ENCODE measurements at regions not wholly inside any gene's neighbourhood (a gene's known extent, or its start where the extent isn't known, plus 50 kb on each side); places are given as distances from the start of the nearest gene placed in this dataset.
"Not testable (repeated sequence)": the region's sequence is repeated elsewhere in the genome, so short reads cannot be mapped to it uniquely, and the experiment has no call there.

- FAIRE-seq: no peak
- DNase-seq (ENCODE audit: extremely low spot score, insufficient read length, low read depth): no peak
Observed at GRCh38 chr5:92562065-92562464, 1019.0 kb downstream of the NR2F1-AS1 start.

- no peak for FAIRE-seq
- DNase-seq (ENCODE audit: extremely low spot score, insufficient read length, low read depth): no peak
Observed at GRCh38 chr5:92561411-92561959, 1019.5 kb downstream of the NR2F1-AS1 start.

DNA sequence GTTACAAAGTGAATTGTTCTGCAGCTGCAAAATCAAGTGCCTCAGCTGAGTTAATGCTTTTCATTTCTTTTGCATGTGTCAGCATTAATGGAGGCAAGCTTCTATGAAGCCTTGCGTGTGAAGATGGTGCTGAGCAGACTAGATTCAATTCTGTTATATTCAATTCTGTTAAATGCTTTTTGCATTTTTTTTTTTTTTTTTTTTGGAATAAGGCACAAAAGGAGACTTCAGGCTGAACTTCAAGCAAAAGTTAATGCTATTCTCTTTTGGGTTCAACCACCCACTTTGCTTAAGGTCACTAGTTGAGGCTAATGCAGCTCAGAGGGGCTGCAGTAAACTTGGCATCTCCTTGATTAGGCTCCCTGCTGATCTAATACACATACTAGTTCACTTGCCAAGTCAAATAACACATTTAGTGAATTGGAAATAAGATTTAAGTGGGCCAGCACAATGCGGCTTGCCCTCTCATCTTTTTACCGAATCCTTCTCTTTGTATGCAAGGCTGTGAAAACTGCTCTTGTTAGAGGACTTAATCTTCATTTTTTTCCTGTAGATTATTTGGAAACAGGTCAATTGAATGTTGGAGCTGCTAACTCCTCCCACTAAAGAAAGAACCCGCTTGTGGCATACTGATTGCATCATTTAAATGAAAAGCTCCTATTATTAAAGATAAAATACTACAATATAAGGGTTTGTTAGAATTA lies 1020.2 kb downstream of the NR2F1-AS1 start:
- no peak for FAIRE-seq
- no peak for DNase-seq (ENCODE audit: extremely low spot score, insufficient read length, low read depth)

GRCh38 chr5:92559781-92560180 lies 1021.2 kb downstream of the NR2F1-AS1 start:
- FAIRE-seq: no peak
- no peak for DNase-seq (ENCODE audit: extremely low spot score, insufficient read length, low read depth)

GRCh38 chr5:92559331-92559730 lies 1021.7 kb downstream of the NR2F1-AS1 start:
- FAIRE-seq: no peak
- no peak for DNase-seq (ENCODE audit: extremely low spot score, insufficient read length, low read depth)

GRCh38 chr5:92556747-92557146 lies 1024.3 kb downstream of the NR2F1-AS1 start:
- no peak for FAIRE-seq
- no peak for DNase-seq (ENCODE audit: extremely low spot score, insufficient read length, low read depth)

DNA sequence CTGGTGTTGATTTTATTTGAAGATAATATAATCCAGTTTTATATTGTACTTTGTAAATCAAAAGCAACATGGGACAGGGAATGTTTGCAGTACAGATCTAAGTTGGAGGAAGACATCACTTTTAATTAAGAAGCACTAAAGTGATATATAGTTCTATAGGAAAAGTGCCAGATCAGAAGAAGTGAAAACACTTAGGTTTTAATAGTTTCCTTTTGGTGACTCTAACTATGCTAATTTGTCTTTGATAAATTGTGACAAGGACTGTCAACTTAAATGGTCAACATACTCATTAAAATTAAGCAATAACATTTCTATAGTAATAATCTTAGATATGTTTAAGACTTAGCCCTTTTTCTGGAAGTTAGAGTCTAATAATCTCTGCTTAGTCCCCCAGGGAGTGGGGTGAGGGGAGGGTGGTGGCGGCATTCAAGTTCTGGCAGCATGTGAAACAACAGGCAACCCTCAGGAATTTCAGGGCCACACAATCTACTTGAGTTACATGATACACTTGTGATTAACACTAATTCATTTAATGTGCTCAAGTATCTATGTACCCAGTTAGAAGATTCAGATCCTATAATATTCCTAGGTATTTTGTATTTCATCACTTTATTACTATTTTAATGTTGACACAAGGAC lies 1026.5 kb downstream of the NR2F1-AS1 start:
- DNase-seq (ENCODE audit: extremely low spot score, insufficient read length, low read depth): no peak
- no peak for FAIRE-seq

- FAIRE-seq: no peak
- no peak for DNase-seq (ENCODE audit: extremely low spot score, insufficient read length, low read depth)
Observed at GRCh38 chr5:92553326-92553725, 1027.7 kb downstream of the NR2F1-AS1 start.

DNA sequence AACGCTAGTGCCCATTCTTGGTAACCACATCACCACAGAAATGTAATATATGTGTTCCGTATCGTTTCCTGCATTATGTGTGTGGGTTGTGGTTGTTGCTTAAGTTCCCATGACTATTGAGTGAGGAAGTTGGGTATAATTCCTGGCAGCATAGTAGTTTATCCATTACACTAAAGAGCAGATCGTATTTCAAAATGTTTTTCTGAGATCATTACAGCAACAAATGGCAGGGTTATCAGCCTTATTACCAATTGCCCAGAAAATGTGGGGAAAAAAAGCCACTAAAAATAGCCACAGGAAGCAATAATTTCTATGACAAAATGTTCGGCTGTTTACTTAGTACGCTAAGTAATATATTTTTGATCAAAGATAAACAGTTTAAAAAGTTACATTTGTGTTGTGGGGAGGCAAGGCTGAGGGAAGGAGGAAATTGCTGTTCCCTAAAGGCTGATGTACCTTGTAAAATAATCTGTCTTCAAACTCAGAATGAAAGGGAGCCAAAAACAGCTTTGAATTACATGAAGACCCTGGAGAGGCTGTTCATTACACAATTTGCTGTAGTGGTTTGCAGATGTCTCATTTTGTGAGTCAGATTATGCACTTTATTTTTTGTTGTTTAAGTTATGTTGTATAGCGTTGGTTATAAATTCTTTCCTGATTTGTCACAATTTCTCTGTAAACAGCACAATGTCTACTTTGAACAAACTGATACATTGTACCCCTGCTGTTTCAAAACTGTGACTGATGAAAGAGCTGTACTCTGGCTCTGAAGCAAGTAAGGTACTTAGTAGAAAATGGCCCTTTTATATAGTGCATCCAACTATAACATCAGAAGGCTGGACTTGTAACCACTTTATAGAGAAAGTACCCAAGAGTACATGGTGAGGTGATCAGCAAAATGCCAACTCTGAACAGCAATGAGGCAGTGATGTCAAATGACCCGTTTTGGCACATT lies 1028.5 kb downstream of the NR2F1-AS1 start:
- no peak for DNase-seq (ENCODE audit: extremely low spot score, insufficient read length, low read depth)
- no peak for FAIRE-seq

- DNase-seq (ENCODE audit: extremely low spot score, insufficient read length, low read depth) (no peak), FAIRE-seq (no peak)
Observed at GRCh38 chr5:92548346-92548745, 1032.7 kb downstream of the NR2F1-AS1 start.

DNA sequence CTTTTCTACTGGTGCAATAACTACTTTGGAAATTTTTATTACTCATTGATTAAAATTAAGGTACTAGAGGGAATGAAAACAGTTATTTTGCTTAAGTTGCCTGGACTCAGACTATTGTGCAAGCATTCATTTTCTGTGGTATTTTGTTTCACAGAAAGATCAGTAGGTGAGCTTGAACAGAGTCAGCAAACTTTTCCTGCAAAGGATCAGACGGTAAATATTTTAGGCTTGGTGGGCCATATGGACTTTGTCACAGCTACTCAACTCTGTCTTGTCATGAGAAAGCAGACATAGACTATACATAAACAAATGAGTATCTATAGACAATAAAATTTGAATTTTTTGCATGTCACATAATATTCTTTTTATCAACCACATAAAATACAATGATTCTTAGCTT lies 1036.4 kb downstream of the NR2F1-AS1 start:
- FAIRE-seq (no peak), DNase-seq (ENCODE audit: extremely low spot score, insufficient read length, low read depth) (no peak)

DNA sequence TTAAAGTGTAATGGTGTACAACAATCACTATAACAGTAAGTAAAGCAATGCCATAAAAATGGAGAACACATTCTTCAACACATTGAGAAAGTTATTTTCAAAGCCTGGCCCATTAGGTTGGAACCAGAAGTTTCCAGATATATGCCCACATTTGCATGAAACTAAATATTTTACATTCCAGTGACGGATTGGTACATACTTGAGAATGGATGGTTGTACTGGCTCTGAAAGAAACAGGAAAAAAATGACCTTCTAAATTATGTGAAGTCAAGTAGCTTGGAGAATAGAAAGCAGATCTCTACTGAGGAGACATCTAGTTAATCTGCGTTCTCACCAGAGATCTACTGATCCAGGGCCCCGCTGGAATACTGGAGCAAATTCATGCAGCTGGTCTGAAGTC lies 1037.0 kb downstream of the NR2F1-AS1 start:
- DNase-seq (ENCODE audit: extremely low spot score, insufficient read length, low read depth) (no peak), FAIRE-seq (no peak)

DNA sequence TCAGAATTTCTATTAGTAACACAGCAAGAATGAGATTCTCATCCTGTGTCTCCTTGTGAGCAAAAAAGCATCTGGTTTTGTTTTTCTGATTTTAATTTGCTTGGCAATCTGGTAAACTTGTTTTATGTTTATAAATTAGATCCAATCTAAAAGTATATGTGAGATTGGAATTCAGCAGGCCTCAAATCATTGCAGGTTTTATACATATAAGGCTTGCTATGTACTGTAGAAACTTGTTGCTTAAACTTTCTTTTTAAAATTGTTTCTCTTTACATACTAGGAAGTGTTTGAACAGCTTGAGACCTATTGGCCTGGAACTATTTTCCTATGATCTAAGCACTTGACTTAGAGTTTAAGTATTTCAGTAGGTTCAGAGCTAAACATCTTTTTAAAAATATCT lies 1037.8 kb downstream of the NR2F1-AS1 start:
- DNase-seq (ENCODE audit: extremely low spot score, insufficient read length, low read depth) (no peak), FAIRE-seq (no peak)

DNA sequence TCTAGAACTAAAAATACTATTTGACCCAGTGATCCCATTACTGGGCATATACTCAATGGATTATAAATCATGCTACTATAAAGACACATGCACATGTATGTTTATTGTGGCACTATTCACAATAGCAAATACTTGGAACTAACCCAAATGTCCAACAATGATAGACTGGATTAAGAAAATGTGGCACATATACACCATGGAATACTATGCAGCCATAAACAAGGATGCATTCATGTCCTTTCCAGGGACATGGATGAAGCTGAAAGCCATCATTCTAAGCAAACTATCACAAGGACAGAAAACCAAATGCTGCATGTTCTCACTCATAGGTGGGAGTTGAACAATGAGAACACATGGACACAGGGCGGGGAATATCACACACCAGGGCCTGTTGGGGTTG lies 1039.0 kb downstream of the NR2F1-AS1 start:
- FAIRE-seq; DNase-seq (ENCODE audit: extremely low spot score, insufficient read length, low read depth): not testable (repeated sequence)

DNA sequence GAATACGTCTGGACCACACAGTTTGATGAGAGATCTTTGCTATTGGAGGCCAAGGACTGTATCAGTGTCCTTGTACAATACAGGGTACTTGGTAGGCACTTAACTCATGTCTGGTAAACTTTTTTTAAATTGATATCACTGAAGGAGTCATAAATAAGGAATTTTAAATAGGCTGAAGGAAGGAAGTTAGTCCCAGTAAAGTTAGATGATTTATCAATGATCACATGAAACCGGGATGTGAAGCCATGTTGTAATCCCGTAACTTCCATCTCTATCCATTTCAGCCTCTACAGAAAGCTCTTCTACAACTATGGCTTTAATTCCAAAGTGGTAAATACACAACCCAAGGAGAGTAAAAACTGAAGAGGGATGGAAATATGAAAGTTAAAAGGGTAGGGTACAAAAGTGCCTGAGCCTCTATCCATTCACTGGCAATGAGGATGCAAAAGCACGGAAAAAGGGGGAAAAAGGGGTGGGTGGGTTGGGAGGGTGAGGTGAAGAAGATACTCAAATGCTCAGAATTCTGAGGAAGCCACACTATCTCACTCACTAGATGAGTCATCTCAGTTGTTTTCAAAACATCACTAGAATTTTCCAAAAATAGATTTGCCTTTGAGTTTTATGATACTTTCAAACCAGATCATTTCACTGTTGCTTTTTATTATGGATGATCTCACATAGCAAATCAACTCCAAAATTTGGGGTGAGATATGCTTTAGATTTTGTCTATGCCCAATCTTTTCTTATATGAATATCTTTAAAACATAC lies 1053.5 kb downstream of the NR2F1-AS1 start:
- FAIRE-seq: no peak
- no peak for DNase-seq (ENCODE audit: extremely low spot score, insufficient read length, low read depth)

DNA sequence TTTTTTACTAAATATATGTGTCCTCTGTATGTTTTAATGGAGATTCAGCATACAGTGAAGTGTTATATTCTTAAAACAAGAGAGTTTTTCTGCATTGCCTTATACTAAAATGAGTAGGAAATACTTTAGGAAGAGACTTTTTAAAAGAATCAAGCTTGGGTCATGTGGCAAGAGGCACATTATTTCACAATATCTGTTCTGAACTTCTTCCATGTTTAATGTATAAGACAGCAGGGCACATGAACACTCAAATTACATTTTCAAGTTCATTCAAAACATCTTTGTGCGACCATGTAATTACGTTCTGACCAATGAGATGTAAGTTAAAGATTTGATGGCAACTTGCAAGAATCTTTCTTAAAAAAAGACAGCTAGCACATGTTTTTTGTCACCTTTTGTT lies 1055.9 kb downstream of the NR2F1-AS1 start:
- DNase-seq (ENCODE audit: extremely low spot score, insufficient read length, low read depth) (no peak), FAIRE-seq (no peak)

GRCh38 chr5:92519811-92520632 lies 1061.0 kb downstream of the NR2F1-AS1 start:
- no peak for DNase-seq (ENCODE audit: extremely low spot score, insufficient read length, low read depth)

GRCh38 chr5:92518318-92518904 lies 1062.6 kb downstream of the NR2F1-AS1 start:
- peak; percentile 31 for FAIRE-seq
- peak; percentile 8 for DNase-seq (ENCODE audit: extremely low spot score, insufficient read length, low read depth)

More at GRCh38 chr5:92519811-92520632, 1061.0 kb downstream of the NR2F1-AS1 start:
- FAIRE-seq: no peak
